ENCODE measurements at regions not wholly inside any gene's neighbourhood (a gene's known extent, or its start where the extent isn't known, plus 50 kb on each side); places are given as distances from the start of the nearest gene placed in this dataset.

DNA sequence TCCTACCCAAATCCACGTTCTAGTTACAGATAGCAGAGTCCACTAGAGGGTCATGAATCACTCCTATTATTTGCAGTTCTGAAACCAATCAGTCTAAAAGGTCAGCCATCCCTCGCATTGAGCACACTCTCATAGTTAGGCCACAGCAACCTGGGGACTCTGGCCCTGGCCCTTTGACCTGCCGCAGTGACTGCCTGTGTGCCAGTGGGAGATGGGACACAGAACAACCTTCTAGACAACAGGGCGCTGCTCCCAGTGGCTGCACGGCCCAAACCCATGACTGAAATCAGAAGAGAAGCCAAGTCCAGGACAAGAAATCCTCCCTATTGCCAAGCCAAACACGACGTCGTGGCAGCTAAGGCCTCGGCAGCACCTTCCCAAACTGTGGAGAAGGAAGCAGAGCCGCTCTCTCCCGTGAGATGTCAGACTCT, 158.5 kb downstream of the HERPUD2 start:
- DNase-seq (ENCODE audit: low spot score): no peak

DNA sequence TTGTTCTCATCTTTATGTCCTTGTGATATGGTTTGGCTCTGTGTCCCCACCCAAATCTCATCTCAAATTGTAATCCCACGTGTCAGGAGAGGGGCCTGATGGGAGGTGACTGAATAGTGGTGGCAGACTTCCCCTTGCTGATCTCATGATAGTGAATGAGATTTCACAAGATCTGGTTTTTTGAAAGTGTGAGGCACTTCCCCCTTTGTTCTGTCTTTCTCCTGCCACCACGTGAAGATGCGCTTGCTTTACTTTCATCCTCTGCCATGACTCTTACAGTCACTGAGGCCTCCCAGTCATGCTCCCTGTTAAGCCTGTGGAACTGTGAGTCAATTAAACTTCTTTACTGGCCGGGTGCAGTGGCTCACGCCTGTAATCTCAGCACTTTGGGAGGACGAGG, 161.0 kb downstream of the HERPUD2 start:
- no peak for DNase-seq (ENCODE audit: low spot score)

- no peak for DNase-seq (ENCODE audit: low spot score)
Observed at GRCh38 chr7:35530124-35531109, 164.5 kb downstream of the HERPUD2 start.

- DNase-seq (ENCODE audit: low spot score): no peak
Observed at GRCh38 chr7:35529713-35530112, 165.2 kb downstream of the HERPUD2 start.

DNA sequence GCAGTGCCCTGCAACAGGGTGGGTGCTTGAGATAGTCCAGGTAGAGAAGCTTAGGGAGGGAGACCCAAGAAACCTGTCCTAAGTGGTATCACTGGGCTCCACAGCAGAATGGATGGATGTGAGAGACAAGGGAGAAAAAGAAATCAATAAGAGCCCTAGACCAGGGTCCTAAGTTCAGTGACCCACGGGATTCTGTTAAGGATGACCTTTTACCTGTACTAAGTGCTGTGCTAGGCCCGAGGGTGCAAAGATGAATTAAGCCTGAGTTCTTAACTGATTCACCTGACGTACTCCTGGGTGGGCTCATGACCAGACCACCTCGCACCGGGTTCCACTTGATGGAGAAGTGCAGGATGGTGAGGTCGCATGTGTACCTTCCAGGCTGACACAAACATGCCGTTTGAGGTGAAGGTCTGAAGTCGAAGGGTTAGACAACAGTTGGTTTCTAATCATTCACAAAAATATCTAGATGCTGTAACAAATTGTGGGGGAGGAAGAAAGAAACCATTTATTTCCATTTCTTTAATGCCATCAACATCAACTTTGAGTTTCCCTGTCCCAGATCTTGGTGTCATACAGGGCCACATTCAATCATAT, 166.5 kb downstream of the HERPUD2 start:
- DNase-seq (ENCODE audit: low spot score): no peak

GRCh38 chr7:35526645-35527044, 168.3 kb downstream of the HERPUD2 start:
- no peak for DNase-seq (ENCODE audit: low spot score)

DNA sequence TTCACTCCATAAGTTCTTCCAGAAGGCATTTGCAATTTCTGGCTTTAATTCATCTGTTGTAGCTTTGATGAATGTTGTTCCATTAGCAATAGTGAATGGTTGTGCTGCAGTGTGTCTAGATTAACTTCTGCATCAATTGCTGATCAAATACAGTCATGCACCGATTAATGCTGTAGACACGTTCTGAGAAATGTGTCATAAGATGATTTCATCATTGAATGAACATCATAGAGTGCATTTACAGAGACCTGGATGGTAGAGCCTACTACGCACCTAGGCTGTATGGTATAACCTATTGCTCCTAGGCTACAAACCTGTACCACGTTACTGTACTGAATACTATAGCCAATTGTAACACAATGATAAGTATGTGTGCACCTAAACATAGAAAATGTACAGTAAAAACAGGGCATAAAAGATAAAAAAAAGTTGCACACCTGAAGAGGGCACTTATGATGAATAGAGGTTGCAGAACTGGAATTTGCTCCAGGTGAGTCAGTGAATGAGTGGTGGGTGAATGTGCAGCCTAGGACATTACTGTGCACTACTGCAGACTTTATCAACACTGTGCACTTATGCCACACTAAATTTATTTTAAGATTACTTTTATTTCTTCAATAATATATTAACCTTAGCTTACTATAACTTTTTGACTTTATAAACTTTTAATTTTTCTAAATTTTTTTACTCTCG, 170.7 kb downstream of the HERPUD2 start:
- DNase-seq (ENCODE audit: low spot score): no peak

DNA sequence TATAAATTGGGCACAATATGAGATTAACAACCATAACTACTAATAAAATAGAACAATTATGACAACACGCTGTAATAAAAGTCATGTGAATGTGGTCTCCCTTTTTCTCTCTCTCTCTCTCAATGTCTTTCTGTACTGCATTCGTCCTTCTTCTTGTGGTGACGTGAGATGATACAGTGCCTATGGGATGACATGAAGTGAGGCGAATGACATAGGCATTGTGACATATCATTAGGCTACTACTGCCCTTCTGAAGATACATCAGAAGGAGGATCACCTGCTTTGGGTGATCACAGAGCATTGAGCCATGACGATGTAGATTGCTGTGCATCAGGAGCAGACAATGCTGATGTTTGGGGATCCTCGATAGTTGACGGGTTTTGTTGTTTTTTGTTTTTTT, 171.6 kb downstream of the HERPUD2 start:
- no peak for DNase-seq (ENCODE audit: low spot score)

DNA sequence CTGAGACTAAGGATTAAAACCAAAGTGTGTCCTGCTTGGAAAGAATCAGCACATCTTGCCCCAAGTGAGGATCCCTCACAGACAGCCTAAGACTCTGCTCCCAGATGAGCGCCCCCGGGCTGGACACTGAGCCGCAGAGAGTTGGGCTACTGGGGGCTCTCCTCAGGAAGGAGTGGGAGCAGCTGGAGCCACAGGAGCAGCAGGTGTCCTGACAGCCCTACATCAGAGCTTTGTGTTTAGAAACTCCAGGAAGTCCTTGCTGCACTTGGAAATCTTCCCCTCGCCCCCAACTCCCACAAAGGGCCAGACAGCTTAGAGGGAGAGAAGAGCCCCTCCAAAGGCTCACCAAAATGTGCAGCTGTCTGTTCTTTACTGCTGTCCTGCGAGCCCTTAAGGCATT, 172.2 kb downstream of the HERPUD2 start:
- no peak for DNase-seq (ENCODE audit: low spot score)

- DNase-seq (ENCODE audit: low spot score): no peak
Observed at GRCh38 chr7:35521941-35522340, 173.0 kb downstream of the HERPUD2 start.

DNA sequence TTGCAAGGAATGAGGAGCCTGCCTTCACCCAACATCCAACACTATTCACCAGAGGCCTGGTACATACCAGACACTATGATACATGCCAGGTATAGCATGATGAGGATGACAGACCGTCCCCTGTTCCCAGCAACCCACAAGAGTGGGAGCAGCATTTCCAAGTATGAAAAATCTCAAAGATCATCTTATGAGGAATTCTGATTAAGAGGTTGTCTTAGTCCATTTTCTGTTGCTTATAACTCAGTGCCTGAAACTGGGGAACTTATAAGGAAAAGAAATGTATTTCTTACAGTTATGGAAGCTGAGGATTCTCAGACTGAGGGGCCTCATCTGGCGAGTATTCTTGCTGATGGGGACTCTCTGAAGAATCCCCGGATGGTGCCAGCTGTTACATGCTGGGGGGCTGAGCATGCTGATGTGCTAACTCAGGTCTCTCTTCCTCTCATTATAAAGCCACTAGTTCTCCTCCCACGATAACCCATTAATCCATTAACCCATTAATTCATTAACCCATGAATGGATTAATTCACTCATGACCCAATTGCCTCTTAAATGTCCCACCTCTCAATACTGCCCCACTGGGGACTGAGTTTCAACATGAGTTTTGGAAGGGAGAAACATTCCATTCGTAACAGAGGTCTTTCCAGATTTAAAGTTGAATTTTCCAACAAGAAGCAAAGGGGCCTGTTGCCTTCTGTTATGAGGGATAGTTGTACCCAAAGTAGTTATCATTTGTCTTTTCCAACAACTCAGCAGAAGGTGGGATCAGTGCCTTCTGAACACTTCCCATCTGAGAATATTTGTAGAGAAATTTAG, 173.9 kb downstream of the HERPUD2 start:
- no peak for DNase-seq (ENCODE audit: low spot score)

- DNase-seq (ENCODE audit: low spot score): peak; percentile 71
Observed at GRCh38 chr7:35519971-35520809, 174.7 kb downstream of the HERPUD2 start.

DNA sequence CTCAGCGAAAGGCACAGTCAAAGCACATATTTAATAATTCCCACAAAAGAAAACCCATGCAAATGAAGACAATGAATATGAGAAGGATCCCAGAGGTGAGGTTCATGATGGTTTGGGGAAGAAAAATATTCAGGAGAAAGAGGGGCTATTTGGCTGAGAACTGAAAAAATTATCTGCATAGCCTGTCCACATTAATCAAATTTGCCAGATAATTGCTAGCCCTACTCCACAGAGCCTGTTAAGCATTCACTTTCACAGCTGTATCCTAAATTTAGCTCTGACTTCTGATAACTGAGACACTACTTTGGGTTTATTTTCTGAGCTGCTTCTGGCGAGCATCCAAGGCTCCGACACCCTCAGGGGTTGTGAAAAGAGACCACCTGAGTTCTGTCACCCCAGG, 176.2 kb downstream of the HERPUD2 start:
- no peak for DNase-seq (ENCODE audit: low spot score)

- no peak for DNase-seq (ENCODE audit: low spot score)
Observed at GRCh38 chr7:35516498-35516897, 178.4 kb downstream of the HERPUD2 start.

DNA sequence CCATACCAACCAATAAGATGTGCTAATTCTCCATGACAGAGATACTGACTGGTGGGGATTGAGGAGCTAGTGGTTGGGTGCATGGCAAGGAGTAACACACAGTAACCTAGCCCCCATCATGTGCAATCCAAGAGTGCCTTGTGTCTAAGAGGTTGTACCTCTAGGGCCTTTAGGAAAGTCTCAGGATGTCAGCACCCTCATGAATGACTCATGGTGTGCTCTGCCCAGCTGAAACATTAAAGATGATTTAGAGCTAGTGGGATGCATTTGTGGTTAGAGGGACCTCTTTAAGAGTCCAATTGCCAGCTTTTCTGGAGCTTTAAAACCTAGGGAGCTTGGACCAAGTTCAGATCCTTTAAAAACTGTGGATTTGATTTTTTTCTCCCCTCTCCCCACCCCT, 181.1 kb downstream of the HERPUD2 start:
- no peak for DNase-seq (ENCODE audit: low spot score)

DNA sequence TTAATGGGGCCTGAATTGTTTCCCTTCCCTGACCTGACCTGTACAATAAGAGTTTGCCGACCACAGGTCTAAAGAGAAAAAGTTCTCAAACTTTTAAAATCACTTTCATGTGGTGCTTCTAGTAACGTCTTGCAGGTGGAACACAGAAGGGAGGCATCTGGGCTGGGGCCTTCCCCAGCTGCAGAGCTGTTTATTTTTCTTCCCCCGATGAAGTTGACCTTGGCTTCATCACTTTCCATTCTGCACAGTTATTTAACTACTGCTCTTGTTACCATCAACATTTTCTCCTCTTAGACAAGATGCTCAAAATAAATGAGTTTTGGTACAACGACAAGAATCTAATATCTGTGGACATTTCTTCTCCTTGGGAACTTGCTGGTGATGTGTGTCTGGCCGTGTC, 181.7 kb downstream of the HERPUD2 start:
- DNase-seq (ENCODE audit: low spot score): no peak

GRCh38 chr7:35512716-35513115, 182.2 kb downstream of the HERPUD2 start:
- DNase-seq (ENCODE audit: low spot score): no peak

DNA sequence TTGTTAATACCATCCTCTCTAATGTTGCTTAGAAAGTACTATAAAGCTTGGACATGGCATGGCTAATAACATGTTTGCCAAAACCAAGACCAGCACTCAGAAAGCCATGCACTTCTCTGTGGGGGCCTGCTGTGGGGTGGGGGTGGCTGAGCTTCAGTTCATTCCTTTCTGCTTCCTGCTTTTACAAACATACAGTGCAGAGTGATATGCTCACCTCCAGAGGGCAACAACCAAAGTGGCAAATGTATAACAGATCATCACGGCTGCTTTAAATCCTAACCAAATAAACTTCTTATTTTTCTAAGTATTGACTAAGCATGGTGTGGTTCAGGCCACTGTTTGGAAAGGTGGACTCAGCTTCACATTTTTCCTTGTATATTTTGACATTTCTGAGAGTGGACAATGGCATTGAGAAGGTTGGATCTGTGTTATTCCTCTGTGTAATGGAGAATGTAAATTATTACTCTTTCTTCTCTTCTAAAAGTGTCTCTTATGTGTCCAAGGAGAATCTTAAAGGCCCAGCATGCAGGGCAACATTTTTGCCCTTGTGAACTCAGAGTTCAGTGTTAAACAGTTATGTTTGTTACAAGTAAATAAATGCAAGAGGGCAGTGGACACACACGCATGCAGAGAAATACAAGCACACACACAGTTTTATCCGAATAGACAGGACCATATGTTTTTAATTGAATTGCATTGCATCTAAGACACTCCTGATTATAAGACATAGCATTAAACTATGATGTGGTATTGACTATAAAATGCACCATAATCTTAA, 186.1 kb downstream of the HERPUD2 start:
- DNase-seq (ENCODE audit: low spot score): no peak

- DNase-seq (ENCODE audit: low spot score): no peak
Observed at GRCh38 chr7:35505066-35505465, 189.9 kb downstream of the HERPUD2 start.

GRCh38 chr7:35504365-35504764, 190.6 kb downstream of the HERPUD2 start:
- DNase-seq (ENCODE audit: low spot score): no peak

Measured in AG08396 (cell line).